HepG2 (cell line): ENCODE measurements at regions not wholly inside any gene's neighbourhood (a gene's known extent, or its start where the extent isn't known, plus 50 kb on each side); places are given as distances from the start of the nearest gene placed in this dataset.
"Not testable (repeated sequence)": the region's sequence is repeated elsewhere in the genome, so short reads cannot be mapped to it uniquely, and the experiment has no call there.

Source experiments
- ATAC-seq: fragments of 200-7000 bp; cut with Tn5 transposase; 3 replicates; pipeline ENCODE4 v1.9.1; 2020; ENCODE audit warnings: mild to moderate bottlenecking, moderate library complexity
- BruUV-seq: library from RNA; stranded (reverse); fragments of 400-500 nt; replicated peaks from 2 replicates; lab custom pipeline; 2021; lab: Mats Ljungman, UMichigan
- CTCF ChIA-PET: fragments of 300-600 bp; formaldehyde crosslinking; extraction: SDS; loops from one replicate; lab custom pipeline; 2021; ENCODE audit warnings: low total read pairs, inconsistent platforms, low intra/inter-chr PET ratio; lab: Yijun Ruan, JAX
- POLR2A ChIA-PET: fragments of 350-600 bp; sonication (Branson Sonifier 250); formaldehyde crosslinking; loops from one replicate; lab custom pipeline; 2020; ENCODE audit warnings: antibody characterized with exemption, inconsistent platforms; lab: Yijun Ruan, JAX
- DNase-seq: peaks from one replicate; pipeline ENCODE4 v3.0.0-alpha.2; 2015; ENCODE audit warnings: low spot score
- FAIRE-seq: peaks from 3 replicates; lab custom pipeline; 2011; peaks lifted over from hg19 to GRCh38; lab: Jason Lieb, UNC
- H2AFZ ChIP-seq: one replicate; pipeline ENCODE4 v1.6.1; 2011; ENCODE audit warnings: low read length, inconsistent platforms
- H3K27ac ChIP-seq: fragments of 300-600 bp; 3 replicates; pipeline ENCODE4 v1.8.0; 2011; ENCODE audit warnings: mixed run types, mild to moderate bottlenecking, mixed read lengths, low read length, inconsistent platforms; ENCODE audit not compliant: insufficient read depth; ENCODE audit errors: extremely low read length
- H3K27me3 ChIP-seq, 2 experiments: fragments of 200-600 bp in 1 of 2; 2 replicates in 1 of 2; 3 replicates in 1 of 2; pipeline versions ENCODE4 v1.6.0 to v1.8.0; 2011; ENCODE audit warnings: low read length in 2 of 2, mild to moderate bottlenecking in 2 of 2, moderate library complexity in 2 of 2, inconsistent platforms in 1 of 2; ENCODE audit not compliant: insufficient read depth in 2 of 2, control insufficient read depth in 1 of 2
- H3K36me3 ChIP-seq, 2 experiments: fragments of 200-600 bp in 1 of 2; replicated peaks in 1 of 2; 2 replicates in 1 of 2; 3 replicates in 1 of 2; pipeline versions ENCODE4 v1.5.1 to v1.8.0; 2011; ENCODE audit warnings: low read length in 2 of 2, inconsistent platforms in 1 of 2; ENCODE audit not compliant: insufficient read depth in 2 of 2, control insufficient read depth in 1 of 2
- H3K4me1 ChIP-seq: 2 replicates; pipeline ENCODE4 v1.5.1; 2012; ENCODE audit warnings: low read length, inconsistent platforms; ENCODE audit not compliant: insufficient read depth
- H3K4me2 ChIP-seq: 2 replicates; pipeline ENCODE4 v1.6.0; 2011; ENCODE audit warnings: low read depth, low read length, inconsistent platforms
- H3K4me3 ChIP-seq, 3 experiments: fragments of 200-600 bp in 1 of 3; sonication (generic), shearing (Covaris generic) in 1 of 3; replicated peaks in 1 of 3; 2 replicates each; pipeline ENCODE4 v1.5.1; 2011 to 2016; ENCODE audit warnings: low read length in 3 of 3, inconsistent platforms in 2 of 3, low read depth in 2 of 3, mild to moderate bottlenecking in 2 of 3, control low read depth in 1 of 3, mixed read lengths in 1 of 3; ENCODE audit not compliant: insufficient read depth in 1 of 3
- H3K79me2 ChIP-seq: one replicate; pipeline ENCODE4 v1.6.1; 2011; ENCODE audit warnings: low read length, inconsistent platforms; ENCODE audit not compliant: insufficient read depth
- H3K9ac ChIP-seq: 2 replicates; pipeline ENCODE4 v1.6.0; 2011; ENCODE audit warnings: mild to moderate bottlenecking, low read depth, low read length, inconsistent platforms; ENCODE audit not compliant: insufficient read depth
- H3K9me3 ChIP-seq: 2 replicates; pipeline ENCODE4 v1.5.1; 2012; ENCODE audit warnings: mild to moderate bottlenecking, low read length
- H4K20me1 ChIP-seq: 2 replicates; pipeline ENCODE4 v1.6.0; 2011; ENCODE audit warnings: inconsistent platforms, mild to moderate bottlenecking, low read length, moderate library complexity; ENCODE audit not compliant: insufficient read depth
- CEBPB ChIP-seq: IDR thresholded peaks from 2 replicates; pipeline ENCODE4 v1.6.1; 2011; ENCODE audit warnings: low read depth, low read length, improper control_type of control experiment, borderline replicate concordance
- MED8 ChIP-seq: sonication (generic); formaldehyde crosslinking; IDR thresholded peaks from 2 replicates; pipeline ENCODE4 v1.8.1; 2023; ENCODE audit warnings: mild to moderate bottlenecking, missing genetic modification reagents; ENCODE audit not compliant: insufficient replicate concordance
- NFE2 ChIP-seq: sonication (generic); formaldehyde crosslinking; IDR thresholded peaks from 2 replicates; pipeline ENCODE4 v1.4.0; 2020; ENCODE audit warnings: missing genetic modification reagents
- NR2F2 ChIP-seq: IDR thresholded peaks from 2 replicates; pipeline ENCODE4 v1.6.1; 2012; ENCODE audit warnings: low read depth, inconsistent platforms, borderline replicate concordance
- SNRNP70 ChIP-seq: fragments of 200-400 bp; formaldehyde crosslinking; IDR thresholded peaks from 2 replicates; pipeline ENCODE4 v1.6.1; 2017; ENCODE audit warnings: mild to moderate bottlenecking, low read depth, low read length, moderate library complexity
- TCF7 ChIP-seq: sonication (generic); IDR thresholded peaks from 2 replicates; pipeline ENCODE4 v1.6.1; 2016; ENCODE audit warnings: antibody characterized with exemption, low read depth
- ZNF17 ChIP-seq: sonication (generic); formaldehyde crosslinking; IDR thresholded peaks from 2 replicates; pipeline ENCODE4 v1.5.0; 2020; ENCODE audit warnings: mild to moderate bottlenecking, missing genetic modification reagents
- ZNF598 ChIP-seq: sonication (generic); formaldehyde crosslinking; IDR thresholded peaks from 2 replicates; pipeline ENCODE4 v1.5.1; 2020; ENCODE audit warnings: mild to moderate bottlenecking, missing genetic modification reagents, borderline replicate concordance
- ZNF772 ChIP-seq: sonication (generic); formaldehyde crosslinking; IDR thresholded peaks from 2 replicates; pipeline ENCODE4 v1.5.0; 2020; ENCODE audit warnings: mild to moderate bottlenecking, missing genetic modification reagents
- WGBS: methylation state at CpG from one replicate; pipeline ENCODE4 v1.1.6; 2017; ENCODE audit warnings: low lambda C conversion rate; 5-methylcytosine and 5-hydroxymethylcytosine counted together
- in situ Hi-C: cut with HindIII; loops from 2 replicates; pipeline ENCODE4 v1.10.0; 2017; ENCODE audit warnings: low pct_unique_long_range_greater_than_20kb; ENCODE audit not compliant: extremely low pct_ligation_motif_present
- intact Hi-C: fragments of 100-400 bp; cut with micrococcal nuclease; formaldehyde crosslinking; loops from one replicate; pipeline ENCODE4 v1.10.0; 2022; ENCODE audit not compliant: unreplicated experiment
- TF ChIP-seq, protein P1 (sequence below): sonication (generic); formaldehyde crosslinking; IDR thresholded peaks from 2 replicates; pipeline ENCODE4 v1.5.0; 2020; ENCODE audit warnings: mild to moderate bottlenecking, missing genetic modification reagents, moderate library complexity

DNA sequence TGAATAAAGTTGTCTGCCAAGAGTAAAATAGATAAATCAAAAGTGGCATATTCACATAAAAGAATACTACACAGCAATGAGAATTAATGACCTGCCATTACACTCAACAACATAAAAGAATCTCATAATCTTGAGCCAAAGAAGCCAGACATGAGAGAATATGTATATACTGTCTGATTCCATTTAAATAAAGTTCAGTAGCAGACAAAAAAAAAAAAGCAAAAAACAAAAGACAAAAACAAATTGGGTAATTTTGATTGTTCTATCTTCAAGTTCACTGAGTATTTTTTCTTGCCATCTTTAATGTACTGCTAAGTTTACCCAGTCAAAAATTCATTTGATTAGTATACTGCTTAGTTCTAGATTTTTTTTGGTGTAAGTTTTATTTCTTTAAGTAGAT, 87.9 kb upstream of the TRPC7 start (continued):
- no peak for TF ChIP-seq ZNF772
- no peak for TF ChIP-seq ZNF598
- TF ChIP-seq NR2F2, result no peak
- TF ChIP-seq CEBPB, result no peak
- TF ChIP-seq NFE2 (CRISPR knock-in tag), result no peak
- TF ChIP-seq SNRNP70, result no peak
- TF ChIP-seq ZNF17 (CRISPR knock-in tag), result no peak
- no peak for TF ChIP-seq MED8
- TF ChIP-seq, all 625 proteins: peak for 0

DNA sequence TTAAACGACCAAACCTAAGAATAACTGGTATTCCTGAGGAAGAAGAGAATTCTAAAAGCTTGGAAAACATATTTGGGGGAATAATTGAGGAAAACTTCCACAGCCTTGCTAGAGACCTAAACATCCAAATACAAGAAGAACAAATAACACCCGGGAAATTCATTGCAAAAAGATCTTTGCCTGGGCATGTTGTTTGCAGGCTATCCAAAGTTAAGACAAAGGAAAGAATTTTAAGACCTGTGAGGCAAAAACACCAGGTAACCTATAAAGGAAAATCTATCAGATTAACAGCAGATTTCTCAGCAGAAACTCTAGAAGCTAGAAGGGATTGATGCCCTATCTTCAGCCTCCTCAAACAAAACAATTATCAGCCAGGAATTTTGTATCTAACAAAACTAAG, 82.2 kb upstream of the TRPC7 start:
- in situ Hi-C loops, result not testable (repeated sequence)

DNA sequence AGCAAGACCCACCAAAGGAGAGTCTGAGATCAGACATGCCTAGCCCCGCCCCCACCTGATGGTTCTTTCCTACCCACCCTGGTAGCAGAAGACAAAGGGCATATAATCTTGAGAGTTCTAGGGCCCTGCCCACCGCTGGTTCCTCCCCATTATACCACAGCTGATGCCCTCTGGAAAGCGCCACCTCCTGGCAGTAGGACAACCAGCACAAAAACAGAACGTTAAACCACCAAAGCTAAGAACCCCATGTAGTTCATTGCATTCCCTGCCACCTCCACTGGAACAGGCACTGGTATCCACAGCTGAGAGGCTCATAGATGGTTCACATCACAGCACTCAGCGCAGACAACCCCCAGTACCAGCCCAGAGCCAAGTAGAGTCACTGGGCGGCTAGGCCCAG, 81.2 kb upstream of the TRPC7 start:
- no peak for FAIRE-seq
- 10% methylated on average over 6 of the region's 6 CpGs for WGBS

More for the DNA sequence above, 82.2 kb upstream of the TRPC7 start:
- POLR2A ChIA-PET, H3K4me2 ChIP-seq, H3K4me1 ChIP-seq, H3K27me3 ChIP-seq, H3K9me3 ChIP-seq, intact Hi-C loops, FAIRE-seq, CTCF ChIA-PET, H3K36me3 ChIP-seq, DNase-seq, BruUV-seq, H4K20me1 ChIP-seq, H3K79me2 ChIP-seq, H2AFZ ChIP-seq, H3K4me3 ChIP-seq, H3K9ac ChIP-seq, H3K27ac ChIP-seq, ATAC-seq: not testable (repeated sequence)
- 0% methylated on average over 2 of the region's 2 CpGs for WGBS

DNA sequence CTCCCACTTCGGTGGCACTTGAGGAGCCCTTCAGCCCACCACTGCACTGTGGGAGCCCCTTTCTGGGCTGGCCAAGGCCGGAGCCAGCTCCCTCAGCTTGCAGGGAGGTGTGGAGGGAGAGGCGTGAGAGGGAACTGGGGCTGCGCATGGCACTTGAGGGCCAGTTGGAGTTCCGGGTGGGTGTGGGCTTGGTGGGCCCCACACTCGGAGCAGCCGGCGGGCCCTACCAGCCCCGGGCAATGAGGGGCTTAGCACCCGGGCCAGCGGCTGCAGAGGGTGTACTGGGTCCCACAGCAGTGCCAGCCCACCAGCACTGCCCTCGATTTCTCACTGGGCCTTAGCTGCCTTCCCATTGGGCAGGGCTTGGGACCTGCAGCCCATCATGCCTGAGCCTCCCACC, 78.8 kb upstream of the TRPC7 start:
- BruUV-seq, ATAC-seq, FAIRE-seq: not testable (repeated sequence)

More for the DNA sequence above, 81.2 kb upstream of the TRPC7 start:
- no peak overlapping the region for H3K4me3 ChIP-seq
- ATAC-seq, result peak; percentile 49; the same call in 2 of the 3 replicates
- in situ Hi-C loops, result no loop called here
- H3K36me3 ChIP-seq, result no peaks in the 10 kb centered on the region
- intact Hi-C loops, result no loop called here
- no peaks in the 10 kb centered on the region for H3K9me3 ChIP-seq
- no peak overlapping the region for H3K4me2 ChIP-seq
- no peak overlapping the region for H3K27ac ChIP-seq
- no peaks in the 10 kb centered on the region for H3K27me3 ChIP-seq
- TF ChIP-seq, protein P1, sequence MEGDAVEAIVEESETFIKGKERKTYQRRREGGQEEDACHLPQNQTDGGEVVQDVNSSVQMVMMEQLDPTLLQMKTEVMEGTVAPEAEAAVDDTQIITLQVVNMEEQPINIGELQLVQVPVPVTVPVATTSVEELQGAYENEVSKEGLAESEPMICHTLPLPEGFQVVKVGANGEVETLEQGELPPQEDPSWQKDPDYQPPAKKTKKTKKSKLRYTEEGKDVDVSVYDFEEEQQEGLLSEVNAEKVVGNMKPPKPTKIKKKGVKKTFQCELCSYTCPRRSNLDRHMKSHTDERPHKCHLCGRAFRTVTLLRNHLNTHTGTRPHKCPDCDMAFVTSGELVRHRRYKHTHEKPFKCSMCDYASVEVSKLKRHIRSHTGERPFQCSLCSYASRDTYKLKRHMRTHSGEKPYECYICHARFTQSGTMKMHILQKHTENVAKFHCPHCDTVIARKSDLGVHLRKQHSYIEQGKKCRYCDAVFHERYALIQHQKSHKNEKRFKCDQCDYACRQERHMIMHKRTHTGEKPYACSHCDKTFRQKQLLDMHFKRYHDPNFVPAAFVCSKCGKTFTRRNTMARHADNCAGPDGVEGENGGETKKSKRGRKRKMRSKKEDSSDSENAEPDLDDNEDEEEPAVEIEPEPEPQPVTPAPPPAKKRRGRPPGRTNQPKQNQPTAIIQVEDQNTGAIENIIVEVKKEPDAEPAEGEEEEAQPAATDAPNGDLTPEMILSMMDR (CRISPR knock-in tag), result peak; percentile 35
- no peak for TF ChIP-seq TCF7
- no peak overlapping the region for H2AFZ ChIP-seq
- no peaks in the 10 kb centered on the region for H3K79me2 ChIP-seq
- DNase-seq, result peak; percentile 6
- CTCF ChIA-PET, result no interaction called here
- no peaks in the 10 kb centered on the region for H4K20me1 ChIP-seq
- BruUV-seq, result no TSS peak
- POLR2A ChIA-PET, result no interaction called here
- no peak overlapping the region for H3K9ac ChIP-seq
- H3K4me1 ChIP-seq, result no peaks in the 10 kb centered on the region

More for the DNA sequence above, 78.8 kb upstream of the TRPC7 start:
- DNase-seq, H3K36me3 ChIP-seq, H3K27me3 ChIP-seq, H3K9me3 ChIP-seq, H3K27ac ChIP-seq, CTCF ChIA-PET, H3K9ac ChIP-seq, POLR2A ChIA-PET, H2AFZ ChIP-seq, H4K20me1 ChIP-seq, H3K4me2 ChIP-seq, in situ Hi-C loops, H3K79me2 ChIP-seq, intact Hi-C loops, H3K4me3 ChIP-seq, H3K4me1 ChIP-seq: not testable (repeated sequence)
- WGBS, result 59% methylated on average over 4 of the region's 12 CpGs
